ACC112 (cell line): ENCODE measurements at regions not wholly inside any gene's neighbourhood (a gene's known extent, or its start where the extent isn't known, plus 50 kb on each side); places are given as distances from the start of the nearest gene placed in this dataset.
"Not testable (repeated sequence)": the region's sequence is repeated elsewhere in the genome, so short reads cannot be mapped to it uniquely, and the experiment has no call there.

Experiments
- H2AFZ ChIP-seq: fragments of 200-600 bp; sonication (generic); one replicate; pipeline ENCODE4 v1.6.0; 2017; ENCODE audit warnings: antibody characterized with exemption, low read length; ENCODE audit not compliant: unreplicated experiment
- H3K27ac ChIP-seq: fragments of 200-600 bp; sonication (generic); 2 replicates; pipeline ENCODE4 v1.5.1; 2014; ENCODE audit warnings: low read depth, mild to moderate bottlenecking, antibody characterized with exemption, low read length, moderate library complexity
- H3K27me3 ChIP-seq: fragments of 200-600 bp; sonication (generic); 2 replicates; pipeline ENCODE4 v1.6.1; 2014; ENCODE audit warnings: mild to moderate bottlenecking, antibody characterized with exemption, low read length, moderate library complexity, mixed read lengths; ENCODE audit not compliant: insufficient read depth
- H3K36me3 ChIP-seq: fragments of 200-600 bp; sonication (generic); 2 replicates; pipeline ENCODE4 v1.6.1; 2016; ENCODE audit warnings: mild to moderate bottlenecking, antibody characterized with exemption, low read length, moderate library complexity, mixed read lengths; ENCODE audit not compliant: insufficient read depth
- H3K4me1 ChIP-seq: fragments of 200-600 bp; sonication (generic); one replicate; pipeline ENCODE4 v1.6.1; 2016; ENCODE audit warnings: low read length, mixed read lengths; ENCODE audit not compliant: insufficient read depth, unreplicated experiment, control insufficient read depth
- H3K4me3 ChIP-seq: fragments of 200-600 bp; sonication (generic); 2 replicates; pipeline ENCODE4 v1.5.1; 2014; ENCODE audit warnings: mild to moderate bottlenecking, low read depth, low read length
- H3K79me2 ChIP-seq: fragments of 200-600 bp; sonication (generic); one replicate; pipeline ENCODE4 v1.6.0; 2016; ENCODE audit warnings: low read length; ENCODE audit not compliant: control insufficient read depth, unreplicated experiment, insufficient read depth

DNA sequence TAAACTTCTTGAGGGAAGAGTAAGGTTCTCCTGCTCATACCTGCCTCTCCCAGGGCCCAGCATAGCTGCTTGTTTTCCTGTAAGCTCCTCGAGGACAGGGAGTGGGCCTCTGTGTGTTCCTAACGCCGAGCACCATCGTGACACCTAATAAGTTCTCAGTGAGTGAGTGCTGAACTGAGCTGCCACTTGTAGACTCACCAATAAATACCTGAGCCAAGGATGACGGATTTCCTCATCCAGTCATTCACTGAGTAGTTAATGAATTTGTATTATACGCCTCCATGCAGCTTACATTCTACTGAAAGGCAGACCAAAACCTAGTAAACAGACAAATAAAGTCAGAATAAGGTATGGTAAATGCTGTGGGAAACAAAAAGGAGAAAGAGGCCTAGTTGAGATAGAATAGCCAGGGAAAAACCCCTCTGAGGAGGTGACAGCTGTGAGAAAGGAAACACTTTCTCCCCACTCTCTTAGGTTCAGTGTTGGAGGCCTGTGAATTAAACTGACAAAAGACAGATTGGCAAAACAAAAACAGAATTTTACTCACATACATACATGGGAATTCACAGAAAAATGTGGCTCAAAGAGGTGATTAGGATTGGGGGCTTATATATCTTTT, 138.6 kb downstream of the B3GNT2 start:
- no peak overlapping the region for H3K4me3 ChIP-seq
- no peak overlapping the region for H3K27ac ChIP-seq
- H3K36me3 ChIP-seq = no peaks in the 10 kb centered on the region
- no peaks in the 10 kb centered on the region for H3K4me1 ChIP-seq
- H3K27me3 ChIP-seq = peaks cover 10% of the 10 kb centered on the region; the same call in 1 of the 2 replicates
- H3K79me2 ChIP-seq = no peaks in the 10 kb centered on the region
- no peak overlapping the region for H2AFZ ChIP-seq

DNA sequence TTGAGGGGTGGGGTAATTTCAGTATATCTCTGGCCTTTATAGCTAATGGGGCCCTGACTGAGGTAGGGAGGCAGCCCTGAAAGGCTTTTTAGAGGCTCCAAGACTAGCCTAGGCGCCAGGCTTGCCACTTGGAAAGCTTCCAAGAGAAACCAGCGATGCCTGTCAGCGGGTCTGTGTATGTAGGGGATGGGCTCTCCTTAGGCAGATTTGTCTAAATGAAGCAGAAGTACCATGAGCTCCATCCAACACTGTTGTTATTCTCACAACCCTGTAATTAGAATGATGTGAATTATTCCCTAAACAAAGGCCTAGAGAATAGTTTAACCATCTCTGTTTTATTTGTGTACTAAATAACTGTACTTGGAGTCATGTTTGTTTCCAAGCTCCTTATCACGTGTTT, 138.1 kb downstream of the B3GNT2 start:
- Histone ChIP-seq H3K27ac (no peak overlapping the region), H3K4me3 (no peak overlapping the region), H3K27me3 (peaks cover 15% of the 10 kb centered on the region), H2AFZ (no peak overlapping the region), H3K79me2 (no peaks in the 10 kb centered on the region), H3K36me3 (no peaks in the 10 kb centered on the region), H3K4me1 (no peaks in the 10 kb centered on the region)

DNA sequence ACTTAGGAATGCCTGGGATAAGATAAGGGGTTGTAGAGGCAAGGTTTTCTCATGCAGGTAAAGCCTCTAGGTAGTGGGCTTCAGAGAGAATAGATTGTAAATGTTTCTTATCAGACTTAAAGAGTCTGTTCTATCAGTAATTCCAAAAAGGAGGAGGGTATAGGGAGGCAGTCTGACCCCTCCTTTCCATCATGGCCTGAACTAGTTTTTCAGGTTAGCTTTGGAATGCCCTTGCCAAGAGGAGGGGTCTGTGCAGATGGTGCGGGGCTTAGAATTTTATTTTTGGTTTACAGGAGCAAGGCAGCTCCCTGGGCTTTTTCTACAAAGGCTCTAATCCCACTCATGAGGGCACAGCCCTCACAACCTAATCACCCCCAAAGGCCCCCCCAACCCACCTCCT, 135.0 kb downstream of the B3GNT2 start:
- Histone ChIP-seq H3K36me3 (no peaks in the 10 kb centered on the region), H3K27me3 (peaks cover 23% of the 10 kb centered on the region), H2AFZ (no peak overlapping the region), H3K27ac (no peak overlapping the region), H3K79me2 (no peaks in the 10 kb centered on the region), H3K4me3 (no peak overlapping the region), H3K4me1 (no peaks in the 10 kb centered on the region)

DNA sequence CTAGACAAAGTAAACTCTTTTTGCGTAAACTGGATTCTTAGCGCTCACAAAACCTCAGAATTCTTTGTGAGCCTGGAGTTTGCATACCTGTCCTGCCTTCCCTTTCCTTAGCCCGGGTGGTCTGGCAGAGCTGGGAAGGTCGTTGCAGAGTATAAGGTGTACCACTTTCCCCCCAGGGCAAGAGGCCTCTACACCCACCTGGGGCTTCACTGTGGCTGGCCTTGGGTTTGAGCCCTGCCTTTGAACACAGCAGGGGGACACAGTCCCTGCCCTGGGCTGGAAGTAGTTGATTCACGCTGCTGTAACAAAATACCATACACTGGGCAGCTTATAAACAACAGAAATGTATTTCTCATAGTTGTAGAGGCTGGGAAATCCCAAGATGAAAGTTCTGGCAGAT, 133.9 kb downstream of the B3GNT2 start:
- Histone ChIP-seq H3K36me3 (no peaks in the 10 kb centered on the region), H3K4me3 (no peak overlapping the region), H3K79me2 (no peaks in the 10 kb centered on the region), H3K27ac (no peak overlapping the region), H2AFZ (no peak overlapping the region), H3K27me3 (peaks cover 23% of the 10 kb centered on the region), H3K4me1 (no peaks in the 10 kb centered on the region)

DNA sequence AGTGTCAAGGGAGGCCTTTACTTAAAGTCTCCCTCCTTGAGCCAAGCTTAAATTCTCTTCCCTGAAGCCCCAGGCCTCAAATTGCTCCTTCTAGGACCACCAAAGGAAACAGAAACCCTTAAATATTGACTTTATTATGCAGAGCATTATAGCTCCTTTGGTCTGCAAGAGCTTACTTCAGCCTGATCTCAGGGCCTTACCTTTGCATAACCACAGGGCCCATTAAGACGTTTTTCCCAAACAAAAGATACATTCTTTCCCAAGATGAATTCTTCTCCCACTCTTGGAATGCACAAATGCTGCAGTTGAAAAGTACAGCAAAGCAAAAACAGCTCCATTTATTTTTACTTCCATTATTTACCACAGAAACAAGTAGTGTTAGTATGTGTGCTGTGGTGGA, 130.8 kb downstream of the B3GNT2 start:
- H3K4me3 ChIP-seq = no peak overlapping the region
- no peaks in the 10 kb centered on the region for H3K4me1 ChIP-seq
- no peak overlapping the region for H3K27ac ChIP-seq
- H3K27me3 ChIP-seq = peaks cover 25% of the 10 kb centered on the region
- H2AFZ ChIP-seq = no peak overlapping the region
- H3K36me3 ChIP-seq = no peaks in the 10 kb centered on the region
- H3K79me2 ChIP-seq = no peaks in the 10 kb centered on the region

DNA sequence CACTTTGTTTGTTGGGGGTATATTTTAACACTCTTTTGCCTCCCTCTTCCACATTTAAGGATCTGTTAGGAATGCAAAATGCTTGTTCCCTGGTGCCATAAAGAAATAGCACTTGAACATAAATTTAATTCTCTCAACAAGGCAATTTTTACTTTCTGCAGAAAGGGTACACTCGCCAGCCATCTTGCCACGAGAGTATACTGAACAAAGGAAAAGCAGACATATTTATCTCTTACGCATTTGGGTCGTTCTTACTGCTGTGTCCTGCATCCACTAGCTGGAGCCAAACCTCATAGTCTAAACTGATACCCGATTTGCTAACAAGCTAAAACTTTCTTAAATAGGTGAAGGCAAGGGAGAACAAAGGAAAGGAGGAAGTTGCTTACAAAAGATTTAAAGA, 129.5 kb downstream of the B3GNT2 start:
- no peak overlapping the region for H3K4me3 ChIP-seq
- H3K27me3 ChIP-seq = peaks cover 19% of the 10 kb centered on the region
- H2AFZ ChIP-seq = no peak overlapping the region
- H3K4me1 ChIP-seq = no peaks in the 10 kb centered on the region
- no peak overlapping the region for H3K27ac ChIP-seq
- H3K36me3 ChIP-seq = no peaks in the 10 kb centered on the region
- H3K79me2 ChIP-seq = no peaks in the 10 kb centered on the region

DNA sequence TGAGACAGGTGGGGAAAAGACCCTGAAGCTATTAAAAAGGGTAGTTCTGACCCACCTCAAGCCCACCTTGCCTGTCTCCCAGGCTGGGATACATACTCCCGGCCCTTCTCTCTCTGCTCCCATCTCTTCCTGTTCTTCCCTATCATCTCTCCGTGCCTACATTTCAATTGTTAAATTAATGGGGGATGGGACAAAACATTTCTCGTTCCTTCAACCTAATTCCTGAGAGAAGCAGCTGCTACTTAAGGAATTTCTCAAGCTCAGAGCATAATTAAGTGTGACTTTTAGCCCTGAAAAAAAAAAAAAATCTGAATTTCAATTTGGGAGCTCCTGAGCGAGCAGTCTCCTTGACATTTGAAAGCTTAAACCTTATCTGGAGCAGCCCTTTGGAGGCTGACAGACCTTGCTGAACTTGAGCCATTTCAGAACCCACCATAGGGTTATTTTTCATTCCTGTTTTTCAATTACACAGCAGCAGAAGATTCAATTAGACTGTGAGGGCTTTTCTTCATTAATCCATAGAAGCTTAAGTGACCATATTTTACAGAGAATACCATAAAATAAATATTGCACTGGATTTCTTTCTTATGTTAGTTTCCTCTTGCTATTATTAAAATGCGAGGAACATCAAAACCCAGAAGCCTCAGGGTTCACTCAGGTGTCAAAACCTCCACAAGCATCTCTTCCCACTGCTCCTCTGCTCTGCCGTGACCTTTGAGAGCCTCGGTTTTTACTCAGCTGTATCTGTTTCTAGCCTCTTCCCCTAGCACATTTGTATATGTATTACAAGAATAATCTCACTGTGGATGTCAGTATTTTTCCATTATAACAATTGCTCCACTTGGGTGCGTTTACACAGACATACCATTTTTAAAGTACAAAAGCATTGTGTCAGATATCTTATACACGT, 125.7 kb downstream of the B3GNT2 start:
- 0 out of 2 replicates have a peak, but pooled peaks cover 3% of the 10 kb centered on the region for H3K27me3 ChIP-seq
- H3K4me3 ChIP-seq = no peak overlapping the region
- no peaks in the 10 kb centered on the region for H3K36me3 ChIP-seq
- no peak overlapping the region for H3K27ac ChIP-seq
- H3K79me2 ChIP-seq = no peaks in the 10 kb centered on the region
- H3K4me1 ChIP-seq = no peaks in the 10 kb centered on the region
- H2AFZ ChIP-seq = no peak overlapping the region

DNA sequence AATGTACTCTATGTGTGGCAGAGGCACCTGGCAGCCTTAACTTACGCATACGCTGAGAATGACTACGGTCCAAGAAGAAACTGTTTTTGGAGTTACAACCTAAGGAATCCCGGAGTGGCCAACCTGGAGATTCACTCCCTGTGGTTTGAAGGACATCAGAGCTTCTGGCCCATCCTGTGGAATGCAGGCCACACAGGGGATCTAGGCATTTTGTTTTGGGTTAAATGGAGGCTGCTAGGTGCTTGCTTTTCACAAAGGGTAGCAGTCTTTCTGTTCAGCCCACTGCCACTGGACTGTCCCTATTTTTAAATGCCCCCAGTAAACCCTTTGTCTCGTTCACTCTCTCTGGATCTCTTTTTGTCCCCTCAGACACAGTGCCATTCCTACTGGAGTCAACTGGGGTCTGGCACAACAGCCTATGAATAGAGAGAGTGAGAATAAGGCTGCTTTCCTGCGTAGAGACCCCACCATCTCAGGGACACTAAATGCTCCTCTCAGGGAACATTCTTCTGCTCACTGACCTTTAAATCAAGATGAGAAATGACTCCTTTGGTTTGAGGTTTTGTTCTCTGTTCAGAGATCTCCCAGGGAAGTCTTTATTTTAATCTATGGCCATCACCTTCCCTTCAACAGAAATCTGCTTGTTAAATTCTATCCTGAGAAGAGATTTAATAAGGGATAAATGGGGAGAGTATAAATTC, 124.9 kb downstream of the B3GNT2 start:
- H3K4me1 ChIP-seq = no peaks in the 10 kb centered on the region
- H3K79me2 ChIP-seq = no peaks in the 10 kb centered on the region
- 0 out of 2 replicates have a peak, but pooled peaks cover 3% of the 10 kb centered on the region for H3K27me3 ChIP-seq
- H2AFZ ChIP-seq = no peak overlapping the region
- no peak overlapping the region for H3K4me3 ChIP-seq
- no peak overlapping the region for H3K27ac ChIP-seq
- H3K36me3 ChIP-seq = no peaks in the 10 kb centered on the region

DNA sequence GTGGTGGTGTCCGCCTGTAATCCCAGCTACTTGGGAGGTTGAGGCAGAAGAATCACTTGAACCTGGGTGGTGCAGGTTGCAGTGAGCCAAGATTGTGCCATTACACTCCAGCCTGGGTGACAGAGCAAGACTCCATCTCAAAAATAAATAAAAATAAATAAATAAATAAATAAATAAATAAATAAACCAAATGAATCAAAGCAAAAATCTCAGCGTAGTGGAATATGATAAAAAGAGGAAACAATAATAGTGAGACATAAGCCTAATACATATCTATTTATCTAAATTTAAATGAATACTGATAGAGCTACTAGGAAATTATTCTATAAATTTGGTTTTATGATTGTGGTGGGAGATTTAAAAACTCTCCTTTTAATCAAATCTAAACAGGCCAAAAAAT, 124.2 kb downstream of the B3GNT2 start:
- H3K27me3 ChIP-seq, H3K79me2 ChIP-seq, H3K27ac ChIP-seq, H3K36me3 ChIP-seq, H2AFZ ChIP-seq, H3K4me1 ChIP-seq, H3K4me3 ChIP-seq: not testable (repeated sequence)

DNA sequence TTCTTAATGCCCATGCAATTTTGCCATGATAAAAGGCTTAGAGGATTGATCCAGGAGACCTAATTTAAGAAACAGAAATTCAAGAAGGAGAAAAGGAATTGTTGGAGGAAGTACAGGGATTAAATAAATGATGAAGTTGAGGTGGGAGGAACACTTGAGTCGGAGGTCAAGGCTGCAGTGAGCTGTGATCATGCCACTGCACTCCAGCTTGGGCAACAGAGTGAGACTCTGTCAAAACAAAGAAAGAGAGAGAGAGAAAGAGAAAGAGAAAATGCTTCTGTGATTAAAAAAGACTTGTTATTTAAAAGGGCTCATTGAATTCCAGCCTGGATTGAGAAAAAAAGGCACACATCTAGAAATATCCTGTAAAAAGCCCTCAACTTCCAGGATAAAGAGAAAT, 123.2 kb downstream of the B3GNT2 start:
- Histone ChIP-seq H3K4me1 (no peaks in the 10 kb centered on the region), H2AFZ (no peak overlapping the region)

More for the DNA sequence above, 123.2 kb downstream of the B3GNT2 start:
- Histone ChIP-seq H3K36me3 (no peaks in the 10 kb centered on the region), H3K27me3 (no peaks in the 10 kb centered on the region), H3K4me3 (no peak overlapping the region), H3K27ac (no peak overlapping the region), H3K79me2 (no peaks in the 10 kb centered on the region)
